ENCODE measurements at regions not wholly inside any gene's neighbourhood (a gene's known extent, or its start where the extent isn't known, plus 50 kb on each side); places are given as distances from the start of the nearest gene placed in this dataset.

GRCh38 chr17:77266891-77267341 is 126.1 kb downstream of the SEC14L1 start:
- no peak for FAIRE-seq

DNA sequence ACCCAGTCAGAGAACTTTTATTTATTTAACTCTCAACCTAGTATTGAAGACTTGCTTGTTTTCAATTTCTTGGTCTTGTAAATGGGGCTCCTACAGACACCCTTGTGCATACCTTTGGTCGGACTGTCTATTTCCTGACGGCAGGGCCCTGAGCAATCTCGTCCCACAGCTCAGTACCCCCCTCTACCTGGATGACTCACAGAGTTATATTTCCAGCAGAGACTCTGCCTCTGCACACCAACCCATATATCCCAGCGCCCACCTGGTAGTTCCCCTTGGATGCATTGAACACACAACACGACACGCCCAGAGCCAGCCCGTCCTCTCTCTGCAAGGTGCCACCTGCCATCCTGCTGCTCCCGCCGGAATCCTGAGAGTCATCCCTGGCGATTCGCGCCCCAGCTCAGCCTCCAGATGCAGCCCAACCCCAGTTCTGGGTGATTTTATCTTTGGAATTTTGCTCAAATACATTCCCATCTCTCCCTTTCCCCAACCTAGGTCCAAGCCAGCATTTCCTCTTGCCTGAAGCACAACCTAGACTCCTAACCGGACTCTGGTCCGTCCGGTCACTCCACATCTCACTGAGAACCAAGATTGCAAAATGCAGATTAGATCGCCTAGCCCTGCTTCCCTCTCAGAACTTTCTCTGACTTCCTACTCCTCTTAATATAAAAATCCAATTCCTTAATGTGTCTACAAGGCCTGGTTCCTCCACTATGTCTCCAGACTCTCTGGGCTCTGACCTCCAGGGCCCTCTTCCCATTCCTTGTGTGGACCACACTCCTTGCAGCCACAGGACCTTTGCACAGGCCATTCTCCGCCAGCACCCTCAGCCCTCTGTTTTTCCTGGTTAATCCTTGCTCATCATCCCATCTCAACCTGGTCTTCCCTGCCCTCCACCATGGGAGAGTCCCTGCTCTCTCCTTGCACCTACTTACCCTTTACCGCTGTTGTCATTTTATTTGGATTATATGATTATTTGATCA is 129.2 kb downstream of the SEC14L1 start:
- no peak for FAIRE-seq

DNA sequence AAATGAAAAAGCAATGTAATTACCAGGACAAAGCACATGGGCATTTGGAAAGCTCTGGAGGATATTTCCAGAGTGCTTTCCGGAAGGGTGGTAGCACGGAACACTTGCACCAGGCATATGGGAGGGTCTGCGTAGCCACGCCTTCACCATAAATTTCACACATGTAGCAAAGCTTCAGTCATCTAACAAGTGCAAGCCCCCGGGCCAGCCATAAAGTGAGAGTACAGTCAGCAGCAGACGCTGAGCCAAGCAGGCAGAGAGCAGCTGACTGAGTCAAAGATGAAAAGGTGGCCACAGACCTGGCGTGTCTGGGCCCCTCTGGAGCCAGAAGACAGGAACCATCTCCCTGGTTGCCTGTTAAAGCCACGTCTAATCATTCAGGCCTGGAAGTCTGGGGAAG is 130.6 kb downstream of the SEC14L1 start:
- no peak for FAIRE-seq

DNA sequence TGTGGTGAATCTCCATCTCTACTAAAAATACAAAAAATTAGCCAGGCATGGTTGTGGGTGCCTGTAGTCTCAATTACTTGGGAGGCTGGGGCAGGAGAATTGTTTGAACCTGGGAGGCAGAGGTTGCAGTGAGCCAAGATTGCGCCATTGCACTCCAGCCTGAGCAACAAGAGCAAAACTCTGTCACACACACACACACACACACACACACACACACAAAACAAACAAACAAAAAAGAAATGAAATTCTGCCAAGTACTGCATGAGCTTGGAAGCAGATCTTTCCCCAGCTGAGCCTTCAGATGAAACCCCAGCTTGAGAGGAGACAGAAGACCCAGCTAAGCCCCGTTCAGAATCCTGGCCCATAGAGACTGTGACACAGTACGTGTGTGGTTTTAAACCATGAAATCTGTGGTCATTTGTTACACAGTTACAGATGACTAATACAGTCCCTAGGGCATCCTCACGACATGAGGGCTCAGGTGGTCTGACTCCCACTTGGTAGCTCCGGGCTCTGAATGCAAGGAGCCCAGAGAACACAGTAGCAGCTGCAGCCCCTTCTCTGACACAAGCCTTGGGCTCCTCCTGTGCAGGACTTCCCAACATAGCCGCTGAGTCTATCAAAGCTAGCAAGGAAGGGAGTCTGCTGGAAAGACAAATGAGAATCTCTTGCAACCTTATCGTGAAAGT is 132.8 kb downstream of the SEC14L1 start:
- FAIRE-seq = no peak

DNA sequence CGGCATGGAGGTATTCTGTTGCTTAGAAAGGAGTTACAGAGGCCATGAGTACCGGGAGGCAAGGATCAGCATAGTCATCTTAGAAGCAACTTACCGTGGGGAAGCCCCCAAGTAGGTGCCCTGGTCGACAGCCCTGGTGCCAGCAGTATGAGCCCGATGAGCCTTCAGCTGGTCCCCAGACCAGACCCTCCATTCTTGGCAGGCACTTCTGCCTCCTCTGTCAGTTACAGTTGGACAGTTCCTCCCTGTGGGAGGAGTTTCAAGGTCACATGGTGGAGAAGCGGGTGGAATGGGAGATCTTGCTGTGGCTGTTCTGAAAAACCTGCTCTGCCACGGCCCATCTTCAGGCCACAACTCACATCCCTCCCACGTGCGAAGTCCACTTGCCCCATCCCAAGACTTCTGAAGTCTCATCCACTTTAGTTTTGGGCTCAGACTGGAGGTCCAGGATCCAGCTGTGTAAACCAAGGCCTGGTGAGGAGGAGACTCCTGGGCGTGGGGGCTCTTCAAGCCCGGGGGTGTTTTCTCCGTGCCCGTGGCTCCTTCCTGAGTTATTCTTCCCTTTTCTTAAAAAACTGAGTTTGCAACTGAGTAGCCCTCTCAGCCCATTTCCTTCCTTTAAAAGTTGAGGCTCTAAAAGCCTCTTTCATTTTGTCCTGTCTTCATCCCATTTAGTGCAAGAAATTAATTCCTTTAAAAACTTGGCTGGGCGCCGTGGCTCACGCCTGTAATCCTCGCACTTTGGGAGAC is 133.5 kb downstream of the SEC14L1 start:
- FAIRE-seq = no peak

DNA sequence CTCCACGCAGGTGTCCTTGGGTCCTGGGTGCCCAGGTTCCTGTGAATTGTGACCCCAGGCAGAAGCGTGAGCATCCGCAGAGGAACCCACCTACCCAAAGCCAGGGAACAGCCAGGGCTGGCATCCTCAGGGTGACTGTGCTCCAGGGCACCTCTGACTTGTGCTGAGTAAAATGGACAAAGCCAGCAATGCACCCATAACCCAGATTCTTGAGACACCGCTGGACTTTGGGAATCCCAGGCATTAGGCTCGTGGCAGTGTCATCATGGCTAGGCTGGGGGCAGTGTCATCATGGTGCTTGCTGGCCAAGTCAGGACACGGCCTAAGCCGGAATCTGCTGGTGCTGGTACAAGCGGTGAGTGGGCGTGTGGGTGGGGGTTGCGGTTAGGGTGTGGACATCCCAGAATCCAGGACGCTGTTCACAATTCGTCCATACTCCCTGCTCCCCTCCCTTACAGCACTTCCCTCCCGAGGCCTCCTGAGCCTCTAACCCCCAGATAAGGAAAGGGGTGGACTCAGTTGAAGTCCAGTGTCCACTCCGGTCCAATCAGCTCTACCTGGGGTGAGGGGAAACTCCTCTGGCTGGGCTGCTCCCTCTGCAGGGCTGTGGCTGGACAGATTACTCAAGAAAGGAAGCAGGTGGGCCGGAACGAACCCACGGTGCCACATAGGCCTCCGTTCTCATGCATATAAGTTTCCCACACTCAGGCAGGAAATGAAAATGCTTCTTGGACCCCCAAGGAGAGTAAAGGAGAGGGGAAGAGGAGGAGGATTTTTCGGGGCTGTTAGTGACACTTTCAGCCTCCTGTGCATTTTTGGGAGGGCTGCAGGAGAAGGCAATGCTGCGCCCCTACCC is 138.9 kb downstream of the SEC14L1 start:
- no peak for FAIRE-seq

GRCh38 chr17:77280304-77281121 is 139.7 kb downstream of the SEC14L1 start:
- no peak for FAIRE-seq

DNA sequence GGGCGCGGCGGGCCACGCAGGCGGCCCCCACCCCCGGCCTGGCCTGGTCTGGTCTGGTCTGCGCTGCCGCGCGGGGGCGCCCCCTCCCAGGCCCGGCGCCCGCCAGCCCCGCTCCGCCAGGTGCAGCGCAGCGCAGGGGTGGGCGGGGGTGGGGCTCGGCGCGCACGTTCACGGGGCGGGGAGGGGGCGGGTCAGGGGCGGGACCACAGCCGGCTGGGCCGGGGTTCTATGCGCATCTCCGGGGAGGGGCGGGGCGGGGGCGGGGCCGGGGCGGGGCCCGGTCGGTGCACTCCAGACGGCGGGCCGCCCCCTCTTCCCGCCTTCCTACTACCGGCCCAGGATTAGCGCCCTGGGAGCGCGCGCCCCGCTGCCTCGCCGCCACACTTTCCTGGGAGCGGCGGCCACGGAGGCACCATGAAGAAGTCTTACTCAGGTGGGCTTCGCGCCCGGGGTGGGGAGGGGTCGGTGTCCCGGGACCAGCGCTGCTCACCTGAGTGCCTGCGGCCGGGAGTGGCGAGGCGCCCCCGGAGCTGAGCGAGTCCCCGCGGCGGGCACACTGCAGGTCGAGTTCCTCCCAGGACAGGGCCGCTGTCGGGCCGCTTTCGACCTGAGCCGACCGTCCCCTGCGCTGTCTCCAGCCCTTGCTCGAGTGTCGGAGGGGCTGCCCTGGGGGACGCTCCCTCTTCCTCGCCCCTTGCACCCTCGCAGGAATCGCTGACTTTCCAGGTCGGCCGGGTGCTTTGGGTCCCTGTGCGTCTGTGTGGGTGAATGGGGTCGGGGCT is 140.5 kb downstream of the SEC14L1 start:
- no peak for FAIRE-seq

GRCh38 chr17:77281904-77282367 is 141.2 kb downstream of the SEC14L1 start:
- FAIRE-seq = no peak

GRCh38 chr17:77282524-77283515 is 142.1 kb downstream of the SEC14L1 start:
- no peak for FAIRE-seq

GRCh38 chr17:77284023-77284617 is 143.4 kb downstream of the SEC14L1 start:
- FAIRE-seq = no peak

DNA sequence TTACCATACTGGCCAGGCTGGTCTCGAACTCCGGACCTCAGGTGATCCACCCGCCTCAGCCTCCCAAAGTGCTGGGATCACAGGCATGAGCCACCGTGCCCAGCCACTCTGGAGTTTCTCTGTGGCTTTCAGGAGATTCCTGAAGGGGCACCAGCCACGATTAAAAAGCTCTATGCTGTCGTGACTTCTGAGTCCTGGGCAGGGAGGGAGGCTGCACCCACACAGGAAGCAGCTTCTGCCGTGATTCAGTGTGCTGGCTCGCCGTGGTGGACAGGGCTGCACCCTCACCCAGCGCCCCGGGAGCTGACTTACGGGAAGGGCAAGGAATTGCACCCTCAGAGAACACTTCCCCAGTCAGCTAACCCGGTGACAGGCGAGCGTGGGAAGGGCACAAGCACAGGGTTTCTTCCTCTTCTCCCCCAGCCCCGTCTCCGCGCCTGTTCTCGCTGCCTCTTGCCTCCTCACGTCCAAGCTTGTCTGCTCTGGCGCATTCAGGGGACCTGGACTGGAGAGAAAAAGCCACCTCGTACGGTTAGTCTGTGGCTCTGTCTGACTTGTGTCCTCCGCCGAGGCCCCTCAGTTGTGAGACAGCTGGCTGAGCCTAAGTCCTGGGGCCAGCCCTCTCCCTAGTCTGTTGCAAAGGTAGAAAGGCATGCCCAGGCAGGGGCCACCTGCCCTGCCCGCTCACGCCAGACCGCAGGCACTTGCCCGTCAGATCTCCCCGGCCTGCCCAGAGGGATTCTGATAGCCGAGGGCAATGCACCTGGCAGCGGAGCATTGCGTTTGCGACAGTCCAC is 145.0 kb downstream of the SEC14L1 start:
- FAIRE-seq = no peak

- no peak for FAIRE-seq
Observed at GRCh38 chr17:77286391-77286640, 145.5 kb downstream of the SEC14L1 start.

- no peak for FAIRE-seq
Observed at GRCh38 chr17:77286641-77287431, 146.1 kb downstream of the SEC14L1 start.

GRCh38 chr17:77287432-77288068 is 146.8 kb downstream of the SEC14L1 start:
- FAIRE-seq = no peak

- FAIRE-seq = no peak
Observed at GRCh38 chr17:77288115-77288619, 147.4 kb downstream of the SEC14L1 start.

Data from colon (tissue), 2 donors.